ENCODE measurements at regions not wholly inside any gene's neighbourhood (a gene's known extent, or its start where the extent isn't known, plus 50 kb on each side); places are given as distances from the start of the nearest gene placed in this dataset.

DNA sequence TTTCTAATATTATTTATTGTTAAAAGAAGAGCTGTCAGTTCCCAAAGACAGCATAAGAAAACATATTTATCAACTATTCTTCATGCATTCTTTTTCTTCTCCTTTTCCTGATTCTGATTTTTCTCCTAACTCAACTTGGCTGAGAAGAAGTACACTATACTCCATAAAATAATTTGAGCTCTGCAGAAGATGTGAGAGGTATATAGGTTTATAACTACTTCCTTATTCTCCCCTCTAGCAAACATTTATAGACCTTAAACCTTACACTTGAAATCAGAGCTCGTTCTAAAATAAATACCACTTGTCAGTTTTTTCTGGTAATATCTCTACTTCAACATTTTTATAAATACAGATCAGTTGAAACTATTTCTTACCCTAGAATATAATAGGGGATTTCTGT is 724.8 kb upstream of the GRAMD2B start:
- ATAC-seq, result no peak
- no peak for DNase-seq

DNA sequence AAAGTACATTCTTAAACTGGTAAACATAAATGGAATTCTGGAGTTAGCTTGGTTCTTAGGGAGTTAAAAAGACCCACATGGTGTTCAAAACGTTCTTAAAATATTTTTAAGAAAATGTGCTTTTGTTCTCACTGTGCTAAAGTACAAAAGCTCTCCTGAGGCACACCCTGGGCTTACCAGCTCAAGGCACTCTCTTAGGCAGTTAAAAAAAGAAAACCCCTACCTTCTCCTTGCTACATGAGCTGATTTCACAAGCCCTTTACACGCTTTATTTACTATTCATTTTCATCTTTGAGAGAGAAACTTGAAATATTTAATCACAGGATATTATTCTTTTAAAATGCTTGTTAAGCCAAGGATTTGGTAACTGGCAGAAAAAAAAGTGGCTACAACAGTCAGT is 723.3 kb upstream of the GRAMD2B start:
- no peak for DNase-seq
- ATAC-seq, result no peak

DNA sequence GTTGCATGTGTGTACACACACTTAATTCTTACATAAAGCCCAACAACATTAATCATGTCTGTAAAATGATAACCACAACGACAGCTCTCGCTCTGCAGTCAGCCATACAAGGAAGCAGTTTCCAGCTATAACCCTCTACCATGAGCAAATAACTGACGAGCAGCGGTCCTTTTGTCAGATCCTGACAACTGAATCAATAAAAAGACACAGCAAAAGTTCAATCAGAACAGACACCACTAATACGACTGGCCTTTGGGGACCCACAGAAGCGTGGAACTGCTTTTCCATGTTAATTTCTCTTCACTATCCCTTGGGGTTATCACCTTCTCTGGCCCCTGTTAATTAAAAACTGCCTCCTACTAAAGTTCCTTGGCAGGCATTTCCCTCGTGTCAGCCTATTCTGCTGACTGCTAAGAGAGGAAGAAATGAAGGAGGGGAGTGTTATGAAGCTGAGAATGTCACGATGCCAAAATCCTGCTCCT is 722.8 kb upstream of the GRAMD2B start:
- ATAC-seq (no peak), DNase-seq (no peak)

DNA sequence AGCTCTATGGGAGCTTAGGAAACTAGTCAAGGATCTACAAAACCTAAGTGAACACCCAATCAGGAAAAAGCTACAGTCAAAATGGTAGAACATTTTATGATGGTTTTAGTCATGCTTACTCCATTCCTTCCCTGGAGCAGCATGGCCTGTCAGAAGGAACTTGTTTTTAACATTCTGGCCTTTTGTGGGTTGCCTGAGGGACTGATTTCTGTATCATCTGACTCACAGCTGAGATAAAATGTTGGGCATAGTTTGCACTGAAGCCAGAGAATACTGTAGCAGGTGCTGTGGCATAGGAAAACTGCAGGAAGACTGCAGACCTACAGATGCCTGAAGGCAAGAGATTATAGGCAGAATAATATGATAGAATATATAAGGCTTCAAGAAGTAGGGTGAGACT is 719.6 kb upstream of the GRAMD2B start:
- no peak for DNase-seq
- no peak for ATAC-seq

DNA sequence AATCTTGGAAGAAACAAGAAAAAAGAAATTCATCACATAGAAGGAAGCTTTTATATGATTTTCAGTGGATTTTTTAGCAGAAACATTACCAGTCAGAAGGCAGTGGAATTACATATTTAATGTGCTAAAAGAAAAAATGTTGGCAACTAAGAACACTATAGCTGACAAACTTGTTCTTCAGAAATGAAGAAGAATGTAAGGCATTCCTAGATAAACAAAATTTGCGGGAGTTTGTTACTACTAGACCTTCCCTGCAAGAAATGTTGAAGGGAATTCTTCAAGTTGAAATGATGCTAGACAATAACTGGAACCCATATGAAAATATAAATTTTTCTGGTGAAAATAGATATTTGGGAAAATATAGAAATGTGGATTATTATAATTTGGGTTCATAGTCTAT is 718.3 kb upstream of the GRAMD2B start:
- ATAC-seq (no peak), DNase-seq (no peak)

DNA sequence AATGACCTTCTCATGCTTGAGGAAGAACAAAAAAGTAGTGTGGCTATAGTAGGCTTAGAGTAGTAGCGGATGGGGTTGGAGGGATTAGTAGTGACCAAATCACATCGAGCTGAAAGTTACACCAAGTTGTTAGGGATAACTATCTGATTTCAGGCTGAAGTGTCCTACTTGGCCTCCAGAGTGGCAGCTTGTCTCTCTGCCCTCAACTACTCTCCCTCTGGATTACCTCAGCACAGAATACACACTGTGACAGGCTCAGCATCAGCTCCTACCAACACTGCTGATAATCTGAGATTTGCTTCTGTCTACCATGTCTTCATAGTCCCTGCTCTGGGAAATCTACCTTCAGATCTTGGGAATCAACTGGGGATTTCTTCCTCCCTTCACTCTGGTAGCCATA is 714.6 kb upstream of the GRAMD2B start:
- ATAC-seq (no peak), DNase-seq (no peak)

DNA sequence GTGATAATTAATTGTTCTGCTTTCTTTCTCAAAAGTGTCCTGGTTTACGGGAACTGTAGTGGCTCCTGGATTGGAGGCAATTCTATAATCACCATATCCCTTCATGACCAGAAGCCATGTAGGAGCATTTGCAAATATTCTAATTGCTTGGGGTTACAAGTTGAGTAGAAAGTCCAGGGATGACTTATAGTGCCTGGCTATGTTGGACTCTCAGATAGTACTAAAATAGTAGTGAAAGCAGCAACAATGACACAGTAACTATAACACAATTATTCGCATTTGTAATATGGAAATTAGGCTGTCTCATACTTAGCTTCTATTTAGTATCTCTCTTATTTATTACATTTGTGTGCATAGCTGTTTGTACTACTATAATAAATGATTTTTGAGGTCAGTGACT is 712.5 kb upstream of the GRAMD2B start:
- no peak for ATAC-seq
- DNase-seq, result no peak

DNA sequence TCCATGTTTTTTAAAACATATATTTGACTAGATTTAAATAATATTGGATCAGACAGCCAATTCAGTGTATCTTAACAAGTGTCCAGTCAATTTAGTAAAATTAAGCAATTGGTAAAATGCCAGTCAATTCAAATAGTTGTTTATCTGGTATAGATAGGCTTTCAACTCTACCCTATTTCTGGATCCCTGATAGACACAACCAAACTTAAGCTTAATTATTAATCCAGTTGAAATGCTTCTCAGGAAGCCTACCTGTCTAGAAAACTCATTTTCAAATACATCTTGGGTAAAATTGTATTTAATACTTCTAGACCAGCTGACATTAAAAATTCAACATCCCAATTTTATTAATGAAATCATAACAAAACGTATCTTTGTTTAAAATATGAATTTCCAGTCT is 710.8 kb upstream of the GRAMD2B start:
- no peak for ATAC-seq

DNA sequence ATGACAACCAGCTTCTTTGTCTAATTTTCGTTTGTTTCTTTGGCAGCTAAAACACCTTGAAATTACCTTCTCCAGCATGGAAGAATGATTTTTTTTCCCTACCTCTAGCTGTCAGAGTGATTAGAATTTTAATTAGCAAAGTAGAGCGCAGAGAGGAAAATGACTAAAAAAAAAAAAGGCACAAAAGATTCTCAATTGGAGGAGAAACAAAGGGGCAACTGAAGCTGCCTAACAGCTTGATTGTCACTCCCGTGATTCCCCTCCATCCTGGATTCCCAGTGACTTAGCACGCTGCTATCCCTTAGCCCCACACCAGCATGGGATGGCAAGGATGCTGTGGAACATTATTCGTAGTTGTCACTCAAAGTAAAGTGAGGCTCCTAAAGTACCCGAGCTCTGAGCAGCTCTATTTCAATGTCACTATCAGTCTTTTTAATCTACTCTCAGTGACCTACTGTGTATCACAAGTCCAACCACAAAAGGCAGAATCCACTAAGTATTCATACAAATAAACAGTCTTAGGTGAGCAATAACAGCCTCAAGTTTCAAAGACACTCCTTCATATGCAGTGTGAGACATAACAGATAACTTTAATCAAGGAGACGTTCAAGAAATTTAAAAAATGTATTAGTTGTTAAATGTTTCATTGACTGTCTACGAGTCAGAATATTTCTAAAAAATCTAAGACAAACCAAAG is 710.0 kb upstream of the GRAMD2B start:
- no peak for DNase-seq
- no peak for ATAC-seq

More for the DNA sequence above, 710.8 kb upstream of the GRAMD2B start:
- DNase-seq, result no peak

DNA sequence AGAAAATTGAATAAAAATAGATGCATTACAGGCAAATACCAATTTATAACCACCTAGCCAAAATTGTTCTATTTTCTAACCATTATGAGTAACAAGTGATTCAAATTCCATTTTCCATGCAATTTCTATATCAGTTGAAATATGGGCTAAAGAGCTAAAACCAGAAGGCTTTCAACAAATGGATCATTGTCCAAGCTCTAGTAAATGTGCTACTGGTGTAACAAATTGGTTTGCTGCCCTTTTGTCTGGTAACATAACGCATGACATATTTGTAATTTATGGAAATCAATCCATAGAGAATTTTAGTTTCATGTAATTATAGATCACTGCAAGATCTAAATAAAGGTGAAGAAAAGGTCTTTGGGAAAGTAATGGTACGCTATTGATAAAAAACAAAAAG is 708.0 kb upstream of the GRAMD2B start:
- ATAC-seq, result no peak
- DNase-seq, result no peak

DNA sequence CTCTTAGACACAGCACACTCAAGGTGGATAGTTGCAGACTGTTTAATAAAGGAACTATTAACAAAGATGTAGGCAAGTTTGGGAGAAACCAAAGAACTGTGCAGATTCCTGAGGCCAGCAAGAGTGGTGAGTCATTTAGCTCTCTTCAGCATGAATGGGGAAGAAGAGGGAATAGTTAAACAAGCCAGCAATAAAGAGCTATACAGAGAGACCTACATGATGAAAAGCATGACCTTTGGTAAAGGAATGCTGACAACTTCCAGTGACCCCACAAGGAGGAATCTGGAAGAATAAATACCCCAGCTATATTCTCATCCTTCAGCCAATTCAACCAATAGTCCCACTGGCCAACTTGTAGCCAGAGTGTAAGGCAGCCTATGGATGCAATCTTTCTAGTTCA is 706.0 kb upstream of the GRAMD2B start:
- ATAC-seq, result no peak
- DNase-seq, result no peak

DNA sequence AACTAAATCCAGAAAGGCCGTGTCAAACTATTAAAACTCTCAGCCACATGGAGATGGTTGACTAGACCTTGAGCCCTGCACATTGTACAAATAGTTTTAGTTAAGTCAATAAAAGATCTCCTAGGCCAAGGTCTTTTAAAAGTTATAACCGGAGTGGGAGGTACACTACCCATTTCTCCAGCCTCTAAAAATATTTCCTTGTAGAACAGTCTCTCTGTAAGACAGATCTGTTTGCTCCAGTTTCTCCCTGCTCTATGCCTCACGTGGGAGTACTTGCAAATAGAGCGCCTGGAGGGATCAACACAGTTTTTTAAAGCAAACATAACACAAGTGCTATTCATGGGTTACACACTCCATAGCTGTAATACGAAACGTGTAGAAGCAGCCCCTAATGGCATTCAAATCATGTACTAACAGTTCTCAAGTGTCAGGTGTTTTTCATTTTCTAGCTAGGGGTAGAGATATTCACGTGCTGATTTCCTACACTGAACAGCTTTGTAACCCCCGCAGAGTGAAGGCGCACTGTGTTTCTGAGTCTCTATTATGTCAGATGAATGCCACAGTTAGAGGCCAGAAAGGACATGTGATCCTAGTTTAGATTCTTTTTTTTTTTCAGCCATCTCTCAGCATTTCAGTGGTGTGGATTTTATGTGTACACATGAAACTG is 703.4 kb upstream of the GRAMD2B start:
- ATAC-seq, result no peak
- no peak for DNase-seq

DNA sequence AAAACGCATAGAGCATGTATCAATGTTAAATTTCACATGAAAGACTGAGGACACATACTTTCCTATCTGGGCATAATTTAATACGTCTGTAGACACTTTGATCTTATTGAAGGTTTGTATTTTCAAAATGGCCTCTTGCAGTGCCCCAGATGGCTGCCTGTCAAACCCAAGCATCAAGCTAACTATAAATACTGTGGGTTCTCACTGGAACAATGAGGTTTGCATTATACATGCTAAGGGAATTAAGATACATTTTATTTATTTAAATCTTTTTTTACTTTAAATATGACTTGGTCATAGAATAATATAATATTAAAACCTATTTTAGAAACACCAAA is 702.9 kb upstream of the GRAMD2B start:
- ATAC-seq (no peak), DNase-seq (no peak)

DNA sequence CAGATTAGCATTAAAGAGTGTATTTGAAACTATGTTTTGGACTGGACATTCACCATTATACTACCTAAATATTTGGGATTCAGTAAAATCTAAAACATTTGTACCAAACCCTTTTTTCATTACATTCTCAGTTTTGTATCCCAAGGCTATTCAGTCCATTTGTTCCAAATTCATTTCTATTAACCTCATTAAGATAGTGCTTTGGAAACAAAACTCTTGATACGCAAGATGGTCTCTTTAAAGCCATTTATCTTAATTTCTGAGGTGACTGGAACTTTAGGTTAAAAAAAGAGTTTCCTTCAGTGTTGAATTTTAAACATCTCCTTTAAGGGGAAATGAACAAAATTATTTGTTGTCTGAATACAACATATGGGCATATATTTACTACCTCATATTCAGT is 702.5 kb upstream of the GRAMD2B start:
- DNase-seq, result no peak
- no peak for ATAC-seq

DNA sequence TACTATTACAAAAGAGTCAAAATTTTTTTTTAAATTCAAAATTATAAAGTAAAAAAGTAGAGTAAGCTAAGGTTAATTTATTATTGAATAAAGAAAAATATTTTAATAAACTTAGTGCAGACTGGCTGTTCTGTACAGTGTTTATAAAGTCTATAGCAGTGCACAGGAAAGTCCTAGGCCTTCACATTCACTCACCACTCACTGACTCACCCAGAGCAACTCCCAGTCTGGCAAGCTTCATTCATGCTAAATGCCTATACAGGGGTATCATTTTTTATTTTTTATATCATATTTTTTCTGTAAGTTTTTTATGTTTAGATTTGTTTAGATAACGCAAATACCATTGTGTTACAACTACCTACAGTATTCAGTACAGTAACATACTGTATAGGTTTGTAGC is 700.7 kb upstream of the GRAMD2B start:
- no peak for DNase-seq
- ATAC-seq, result no peak

DNA sequence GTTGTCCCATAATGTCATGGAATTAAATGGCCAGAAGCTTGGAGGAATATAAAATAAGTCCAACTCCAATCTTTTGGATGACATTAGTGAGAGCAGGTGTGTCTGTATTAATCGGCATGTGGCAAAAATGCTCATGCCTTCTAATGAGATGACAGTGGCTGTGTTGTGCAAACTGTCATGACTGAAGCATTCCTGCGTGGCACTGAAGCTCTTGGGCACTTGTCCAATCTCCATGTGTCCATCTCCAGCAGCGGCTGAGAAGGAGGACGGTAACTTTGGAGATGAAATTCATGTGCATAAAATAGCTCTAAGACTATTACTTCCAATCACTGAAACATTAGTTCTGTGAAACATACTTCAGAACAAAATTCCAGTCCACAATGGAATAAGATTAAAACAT is 697.5 kb upstream of the GRAMD2B start:
- ATAC-seq, result no peak
- DNase-seq, result no peak

DNA sequence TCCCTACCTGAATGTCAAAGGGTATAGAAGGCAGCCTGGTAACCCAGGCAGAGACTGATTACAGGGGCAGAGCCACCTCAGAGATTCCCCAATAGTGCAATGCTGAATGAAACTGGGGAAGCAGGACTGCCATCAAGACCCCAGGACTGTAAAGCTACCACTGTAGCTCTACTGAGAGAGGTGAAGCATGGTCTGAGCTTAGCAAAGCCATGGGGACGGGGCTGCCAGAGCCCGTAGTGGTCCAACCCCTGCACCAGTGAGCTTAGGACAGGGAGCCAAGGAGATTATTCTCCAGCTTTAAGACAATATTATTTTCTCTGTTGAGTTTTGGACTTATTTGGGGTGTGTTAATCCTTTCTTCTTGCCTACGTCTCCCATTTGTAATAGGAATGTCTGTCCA is 679.3 kb upstream of the GRAMD2B start:
- ATAC-seq (peak; percentile 40), DNase-seq (no peak)

DNA sequence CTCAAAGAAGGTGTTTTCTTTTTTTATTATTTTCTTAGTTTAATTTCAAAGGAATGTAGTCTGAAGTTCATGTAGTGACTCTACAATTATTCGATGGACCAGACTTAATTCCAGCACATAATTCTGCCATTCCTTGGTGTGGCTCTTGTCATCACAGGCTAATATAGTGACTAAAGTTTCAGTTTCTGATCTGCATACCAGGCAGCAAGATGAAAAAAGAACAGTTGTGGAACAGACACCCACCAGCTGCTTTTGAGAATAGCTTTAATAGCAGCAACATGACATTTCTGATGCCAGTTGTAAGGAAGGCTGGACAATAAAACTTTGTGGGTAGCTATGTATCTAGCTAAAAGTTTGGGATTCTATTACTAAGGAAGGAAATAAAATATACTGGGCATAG is 676.3 kb upstream of the GRAMD2B start:
- DNase-seq, result no peak
- no peak for ATAC-seq

DNA sequence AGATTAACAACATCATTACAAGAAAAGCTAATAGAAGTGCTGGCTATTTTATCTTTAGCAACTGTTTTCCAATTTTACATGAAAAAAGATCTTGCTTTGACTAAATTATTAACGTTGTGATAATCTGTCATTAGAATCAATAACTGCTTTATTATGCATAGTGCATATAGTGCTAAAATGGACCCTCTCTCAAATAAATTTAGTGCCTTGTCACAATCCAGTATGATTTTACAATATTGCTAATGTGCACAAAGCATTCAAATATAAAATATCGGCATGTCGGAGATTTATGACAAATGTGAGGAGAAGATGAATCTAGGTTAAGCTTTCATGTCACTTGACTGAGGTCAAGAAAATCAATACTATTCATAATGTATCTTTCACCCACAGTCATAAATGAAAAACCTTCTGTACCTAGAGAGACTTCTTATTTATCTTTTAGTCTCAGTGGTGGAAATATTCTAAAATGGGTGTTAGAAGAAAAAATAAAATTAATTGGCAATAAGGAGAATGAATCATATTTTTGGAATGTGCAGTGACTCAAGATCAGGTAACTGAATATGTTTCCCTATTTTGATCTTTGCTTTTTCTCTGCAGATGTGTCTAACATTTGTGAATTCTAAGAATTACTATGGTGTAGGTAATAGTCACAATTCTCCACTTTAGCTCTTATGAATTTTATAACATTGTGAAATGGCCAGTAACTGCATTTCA is 672.9 kb upstream of the GRAMD2B start:
- ATAC-seq, result no peak

DNA sequence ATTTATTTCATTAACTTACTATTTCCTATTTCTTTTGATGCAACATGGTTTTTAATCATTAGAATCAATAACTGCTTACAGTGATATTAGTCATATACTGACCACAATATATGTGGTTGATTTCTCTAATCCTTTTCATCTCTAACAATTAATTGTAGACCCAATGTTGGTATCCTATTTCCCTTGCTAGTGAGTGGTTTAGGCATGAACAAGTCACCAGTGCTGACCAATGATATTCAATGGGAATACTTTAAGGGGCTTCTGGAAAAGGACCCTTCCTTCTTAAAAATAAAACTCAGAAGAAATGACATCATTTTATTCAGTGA is 672.4 kb upstream of the GRAMD2B start:
- ATAC-seq (no peak), DNase-seq (no peak)

More for the DNA sequence above, 672.9 kb upstream of the GRAMD2B start:
- no peak for DNase-seq

DNA sequence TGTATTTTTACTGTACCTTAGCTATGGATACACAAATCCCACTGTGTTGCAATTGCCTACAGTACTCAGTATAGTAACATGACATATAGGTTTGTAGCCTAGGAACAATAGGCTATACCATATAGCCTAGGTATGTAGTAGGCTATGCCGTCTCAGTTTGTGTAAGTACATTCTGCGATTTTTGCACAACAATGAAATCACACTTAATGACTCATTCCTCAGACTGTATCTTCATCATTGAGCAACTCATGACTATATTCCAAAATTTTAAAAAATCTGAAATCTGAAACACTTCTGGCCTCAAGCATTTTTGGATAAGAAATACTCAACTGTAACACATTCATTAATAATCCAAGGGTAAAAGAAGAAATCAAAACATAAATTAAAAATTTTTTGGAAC is 666.8 kb upstream of the GRAMD2B start:
- DNase-seq, result no peak
- ATAC-seq, result no peak

DNA sequence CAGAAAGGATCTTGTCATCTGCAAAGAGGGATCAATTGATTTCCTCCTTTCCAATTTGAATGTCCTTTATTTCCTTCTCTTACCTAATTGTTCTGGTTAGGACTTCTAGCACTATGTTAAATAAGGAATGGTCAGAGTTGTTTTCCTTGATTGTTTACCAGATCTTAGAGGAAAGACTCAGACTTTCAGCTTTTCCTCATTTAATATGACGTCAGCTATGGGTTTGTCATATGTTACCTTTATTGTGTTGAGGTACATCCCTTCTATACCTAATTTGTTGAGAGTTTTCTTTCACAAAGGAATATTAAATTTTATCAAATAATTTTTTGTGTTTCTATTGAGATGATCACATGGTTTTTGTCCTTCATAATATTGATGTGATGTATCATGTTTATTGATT is 656.5 kb upstream of the GRAMD2B start:
- no peak for ATAC-seq

DNA sequence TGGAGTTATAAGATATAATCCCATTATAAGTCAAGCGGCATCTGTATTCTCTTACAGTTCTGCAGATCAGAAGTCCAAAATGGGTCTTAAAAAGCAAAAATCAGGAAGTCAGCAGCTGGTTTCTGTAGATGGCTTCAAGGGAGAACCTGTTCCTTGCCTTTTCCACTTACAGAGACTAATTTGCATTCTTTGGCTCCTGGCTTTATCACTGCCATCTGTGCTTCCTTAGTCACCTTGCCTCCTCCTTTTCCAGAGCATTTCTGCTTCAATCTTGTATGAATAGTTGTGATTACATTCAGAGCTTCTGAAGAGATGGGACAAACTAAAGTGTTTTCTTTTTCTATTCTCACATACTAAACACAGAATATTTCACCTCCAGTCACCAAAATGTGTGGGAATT is 647.3 kb upstream of the GRAMD2B start:
- DNase-seq (no peak), ATAC-seq (no peak)

More for the DNA sequence above, 656.5 kb upstream of the GRAMD2B start:
- no peak for DNase-seq

DNA sequence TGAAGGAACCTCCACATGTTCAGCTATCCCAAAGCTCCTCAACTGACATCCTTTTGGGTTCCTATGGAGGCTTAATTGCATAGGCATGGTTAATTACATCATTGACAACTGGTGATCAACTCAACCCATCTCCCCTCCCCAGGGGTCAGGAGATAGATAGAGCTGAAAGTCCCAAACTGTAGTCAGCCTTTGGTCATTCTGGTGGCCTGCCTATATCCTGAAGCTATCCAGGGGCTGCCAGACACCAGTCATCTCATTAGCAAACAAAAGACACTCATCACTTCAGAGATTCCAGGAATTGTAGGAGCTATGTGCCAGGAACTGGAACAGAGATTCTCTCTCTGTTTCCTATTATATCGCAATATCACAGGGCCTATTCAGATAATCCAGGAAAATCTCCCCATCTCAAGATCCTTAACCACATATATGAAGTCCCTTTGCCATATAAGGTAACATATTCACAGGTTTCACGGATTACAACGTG is 646.5 kb upstream of the GRAMD2B start:
- ATAC-seq (no peak), DNase-seq (no peak)

Data from stimulated activated naive CD8-positive, alpha-beta T cell treated with anti-CD3 and anti-CD28 coated beads, Interleukin-15, Interleukin-2, amounts not matched to agents 100 U/mL and 50 U/mL, for 24 hours (primary cell).